ENCODE measurements at regions not wholly inside any gene's neighbourhood (a gene's known extent, or its start where the extent isn't known, plus 50 kb on each side); places are given as distances from the start of the nearest gene placed in this dataset.
"Not testable (repeated sequence)": the region's sequence is repeated elsewhere in the genome, so short reads cannot be mapped to it uniquely, and the experiment has no call there.

- DNase-seq, result no peak
Measured at GRCh38 chr5:164145458-164145857, 640.0 kb downstream of the MAT2B start.

DNA sequence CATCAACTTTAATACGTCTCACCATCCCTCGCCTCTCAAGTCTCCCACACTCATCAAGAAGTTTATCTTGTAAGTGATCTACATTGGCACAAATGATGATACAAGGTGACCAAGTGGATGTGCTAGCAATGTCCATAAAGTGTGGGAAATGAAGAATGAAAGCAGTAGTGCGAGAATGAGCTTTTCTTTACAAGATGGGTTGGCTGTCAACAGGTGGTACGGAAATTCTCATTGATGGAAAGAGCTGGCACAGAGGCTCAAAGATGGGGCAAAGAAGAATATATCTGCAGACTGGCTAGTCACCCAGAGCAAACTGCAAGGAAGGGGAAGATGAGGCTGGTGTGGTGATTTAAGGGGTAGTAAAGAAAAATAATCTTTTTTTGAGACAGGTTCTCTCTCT, 640.8 kb downstream of the MAT2B start:
- DNase-seq, result no peak

DNA sequence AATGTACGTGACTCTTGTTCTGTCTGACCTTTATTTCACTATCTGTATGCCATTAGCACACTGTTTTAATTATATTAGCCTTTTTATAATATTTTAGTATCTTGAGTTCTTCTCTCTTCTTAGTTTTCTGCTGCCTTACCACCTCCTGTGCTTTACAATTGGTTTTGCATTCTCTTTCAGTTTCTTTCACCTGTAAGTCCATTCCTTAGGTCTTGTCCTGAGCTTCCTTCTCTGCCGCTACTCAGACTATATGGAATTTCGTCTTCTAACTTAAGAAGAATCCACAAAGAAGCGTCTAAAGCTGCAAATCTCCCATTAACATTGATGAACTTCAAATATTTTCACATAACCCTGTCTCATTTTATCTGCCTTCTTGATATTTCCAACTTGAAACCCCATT, 642.9 kb downstream of the MAT2B start:
- no peak for DNase-seq

- not testable (repeated sequence) for DNase-seq
Measured at GRCh38 chr5:164152539-164152938, 647.1 kb downstream of the MAT2B start.

DNA sequence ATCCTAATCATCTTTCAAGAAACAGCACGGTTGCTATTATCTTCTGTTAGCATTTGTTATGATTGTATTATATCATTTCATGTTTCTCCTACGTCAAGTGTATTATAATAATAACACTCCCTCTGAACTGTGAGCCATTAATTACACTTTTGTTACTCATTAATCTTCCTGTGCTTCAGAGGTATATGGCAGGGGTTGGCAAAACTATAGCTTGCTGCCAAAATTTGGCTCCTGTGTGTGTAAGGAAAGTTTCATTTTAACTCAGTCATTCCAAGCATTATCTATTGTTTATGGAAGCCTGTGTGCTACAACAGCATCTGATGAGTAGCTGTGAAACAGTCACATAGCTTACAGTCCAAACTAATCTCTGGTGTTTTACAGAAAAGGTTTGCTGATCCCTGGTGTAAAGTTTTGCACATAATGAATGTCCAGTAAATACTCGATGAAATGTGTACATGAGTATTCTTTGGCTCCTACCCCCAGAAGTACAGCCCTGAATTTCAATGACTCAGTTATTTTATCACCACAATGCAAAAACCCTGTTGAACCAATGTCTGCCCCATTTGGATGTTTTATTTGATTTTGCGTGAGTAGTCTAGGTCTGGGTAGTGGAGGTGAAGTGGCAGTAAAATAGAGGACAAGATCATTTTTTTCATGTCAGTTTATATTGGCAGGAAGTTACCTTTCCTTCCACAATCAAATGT, 648.2 kb downstream of the MAT2B start:
- DNase-seq, result no peak

GRCh38 chr5:164170814-164171213, 665.4 kb downstream of the MAT2B start:
- no peak for DNase-seq

DNA sequence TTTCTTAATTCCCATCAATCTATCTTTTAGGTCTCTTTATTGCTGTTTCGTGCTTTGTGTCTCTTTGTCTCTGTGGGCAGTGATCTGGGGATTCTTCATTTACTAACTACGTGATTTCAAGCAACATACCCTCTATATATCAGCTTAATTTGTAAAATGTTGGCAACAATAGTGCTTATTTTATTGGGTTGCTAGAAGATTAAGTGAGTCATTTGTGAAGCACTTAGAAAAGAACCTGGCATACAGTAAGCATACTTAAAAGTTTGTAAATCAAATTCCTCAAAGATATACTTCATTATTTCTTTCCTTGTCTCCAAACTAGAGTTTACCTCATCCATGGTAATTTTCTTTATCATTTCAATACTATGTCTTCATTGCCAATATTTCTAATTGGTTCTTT, 669.7 kb downstream of the MAT2B start:
- no peak for DNase-seq

- no peak for DNase-seq
Measured at GRCh38 chr5:164179406-164179805, 674.0 kb downstream of the MAT2B start.

- DNase-seq, result no peak
Measured at GRCh38 chr5:164181604-164182003, 676.2 kb downstream of the MAT2B start.

- no peak for DNase-seq
Measured at GRCh38 chr5:164184158-164184557, 678.7 kb downstream of the MAT2B start.

DNA sequence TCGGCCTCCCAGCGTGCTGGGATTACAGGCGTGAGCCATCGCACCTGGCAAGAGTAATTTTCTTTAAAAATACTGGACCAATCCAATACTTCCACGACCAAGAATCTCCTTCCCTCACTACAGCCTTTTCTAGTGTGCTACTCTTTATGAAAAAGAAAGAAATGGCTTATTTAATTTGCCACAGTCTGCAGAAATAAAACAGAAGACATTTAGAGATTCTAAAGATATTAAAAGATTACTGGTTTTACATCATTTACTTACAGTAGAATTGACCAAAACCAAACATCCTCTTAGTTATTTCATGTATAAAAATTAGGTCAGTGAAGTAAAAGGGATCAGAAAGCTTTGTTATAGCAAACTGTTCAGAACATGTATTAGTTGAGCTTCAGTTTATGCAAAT, 679.6 kb downstream of the MAT2B start:
- DNase-seq, result no peak

GRCh38 chr5:164186550-164186949, 681.1 kb downstream of the MAT2B start:
- DNase-seq, result no peak

- no peak for DNase-seq
Measured at GRCh38 chr5:164187785-164188184, 682.4 kb downstream of the MAT2B start.

DNA sequence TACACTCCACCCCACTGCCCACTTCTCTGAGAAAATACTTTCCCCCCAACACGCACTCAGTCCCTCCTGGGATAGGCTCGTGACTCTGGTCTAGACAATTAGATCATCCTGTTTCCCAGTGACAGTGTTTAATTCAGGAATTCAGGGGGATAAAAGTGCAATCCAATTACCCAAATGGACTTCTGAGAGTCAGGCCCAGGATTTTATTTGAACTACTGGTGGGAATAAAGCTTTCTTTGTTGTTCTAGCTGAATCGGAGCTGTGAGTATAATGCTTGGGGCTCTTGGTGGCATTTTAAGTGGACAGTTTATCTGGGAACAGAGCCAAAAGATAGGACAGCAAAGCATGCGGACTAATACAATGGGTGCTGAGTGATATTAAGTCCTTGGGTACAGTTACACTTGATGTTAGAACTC, 683.3 kb downstream of the MAT2B start:
- DNase-seq, result no peak

DNA sequence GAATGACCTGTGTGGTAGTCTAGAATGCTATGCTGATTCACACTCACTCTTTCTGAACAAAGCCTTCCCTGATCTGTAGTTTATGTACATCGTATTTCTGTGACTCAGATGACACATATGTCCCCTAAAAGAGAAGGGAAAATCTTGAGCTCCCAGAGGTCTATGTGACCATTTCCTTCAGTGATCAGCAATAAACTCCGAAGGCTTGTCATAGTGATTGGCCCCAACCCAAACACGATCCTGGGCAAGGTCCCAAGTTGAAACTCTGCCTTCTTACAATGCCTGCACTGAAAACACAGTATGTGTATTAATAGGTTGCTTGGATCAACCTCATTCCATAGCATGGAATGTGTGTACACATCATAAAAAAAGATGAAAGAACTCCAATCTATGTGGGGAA, 685.8 kb downstream of the MAT2B start:
- DNase-seq, result no peak

- no peak for DNase-seq
Measured at GRCh38 chr5:164202338-164202737, 696.9 kb downstream of the MAT2B start.

- DNase-seq, result no peak
Measured at GRCh38 chr5:164203581-164204225, 698.3 kb downstream of the MAT2B start.

GRCh38 chr5:164204338-164204946, 699.0 kb downstream of the MAT2B start:
- no peak for DNase-seq

GRCh38 chr5:164206196-164206595, 700.8 kb downstream of the MAT2B start:
- no peak for DNase-seq

DNA sequence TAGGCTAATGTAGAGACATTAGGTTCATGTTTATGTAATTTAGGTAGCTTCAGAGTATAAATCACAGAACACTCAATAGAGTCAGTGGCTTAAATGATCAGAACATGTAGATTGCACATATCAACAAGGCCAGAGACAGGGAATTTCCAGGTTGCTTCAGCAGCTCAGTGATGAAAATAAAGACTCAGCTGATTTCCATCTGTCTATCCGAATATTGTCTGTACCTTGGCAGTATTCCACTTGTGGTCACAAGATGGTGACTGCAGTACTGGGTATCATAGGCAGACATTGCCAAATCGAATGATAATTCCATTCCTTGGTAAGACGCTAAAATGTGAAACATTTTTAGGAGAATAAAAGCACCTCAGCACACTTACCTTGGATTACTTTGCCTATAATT, 702.2 kb downstream of the MAT2B start:
- no peak for DNase-seq

DNA sequence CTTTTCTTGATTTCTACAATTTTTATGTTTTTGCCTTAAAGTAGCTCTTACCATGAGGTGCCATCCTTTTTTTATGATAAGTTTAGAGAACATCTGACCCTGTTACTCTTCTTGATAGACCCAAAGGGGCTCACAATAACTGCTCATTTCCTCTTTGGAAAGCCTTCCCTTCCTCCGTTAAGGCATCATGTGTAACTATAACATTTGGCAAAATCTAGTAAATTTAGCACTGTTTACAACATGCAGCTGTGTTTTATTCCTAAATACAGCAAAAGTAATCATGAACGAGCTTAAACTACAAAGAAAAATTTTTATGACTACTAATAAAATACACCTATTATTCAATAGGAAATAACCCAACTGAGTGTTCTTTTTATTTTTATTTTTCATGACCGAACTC, 705.1 kb downstream of the MAT2B start:
- DNase-seq, result no peak

DNA sequence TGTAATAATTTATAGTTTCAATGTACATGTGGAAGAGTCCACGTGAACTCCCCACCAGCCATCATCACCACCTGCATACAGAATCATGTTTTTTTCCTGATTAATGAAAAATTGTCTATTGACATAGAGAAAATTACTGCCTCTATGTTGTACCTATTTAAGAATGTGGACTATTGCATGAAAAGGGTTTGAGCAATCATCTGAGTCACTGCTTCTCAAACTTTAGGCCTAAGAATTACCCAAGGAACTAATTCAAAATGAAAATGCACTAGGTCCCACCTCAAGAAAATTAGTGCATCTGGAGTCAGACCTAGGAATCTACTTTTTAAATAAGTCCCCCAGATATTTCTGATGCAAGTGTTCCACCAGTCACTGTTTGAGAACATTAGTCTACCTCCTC, 709.3 kb downstream of the MAT2B start:
- DNase-seq, result no peak

- no peak for DNase-seq
Measured at GRCh38 chr5:164217464-164217863, 712.0 kb downstream of the MAT2B start.

- no peak for DNase-seq
Measured at GRCh38 chr5:164220522-164220921, 715.1 kb downstream of the MAT2B start.

- DNase-seq, result no peak
Measured at GRCh38 chr5:164224236-164224635, 718.8 kb downstream of the MAT2B start.
